Astrocyte of the cerebellum (primary cell): ENCODE measurements at regions not wholly inside any gene's neighbourhood (a gene's known extent, or its start where the extent isn't known, plus 50 kb on each side); places are given as distances from the start of the nearest gene placed in this dataset.

Source experiments
- DNase-seq: peaks from one replicate; pipeline ENCODE4 v3.0.0-alpha.2; 2011; ENCODE audit warnings: low read depth
- H3K4me3 ChIP-seq: 2 replicates; pipeline ENCODE4 v1.5.1; 2011; ENCODE audit warnings: mild to moderate bottlenecking, low read depth, low read length, moderate library complexity
- CTCF ChIP-seq: IDR thresholded peaks from 2 replicates; pipeline ENCODE4 v1.5.1; 2012; ENCODE audit warnings: low read length, low read depth, moderate library complexity, mild to moderate bottlenecking; ENCODE audit errors: missing control alignments
- in situ Hi-C: cut with HindIII; loops from 2 replicates; pipeline ENCODE4 v1.10.0; 2017; ENCODE audit warnings: low sequenced_read_pairs

GRCh38 chr18:64936671-64937070, 787.8 kb upstream of the LINC00305 start:
- H3K4me3 ChIP-seq, result no peak overlapping the region
- TF ChIP-seq CTCF, result no peak
- in situ Hi-C loops, result no loop called here
- DNase-seq, result no peak

GRCh38 chr18:64929036-64929435, 780.1 kb upstream of the LINC00305 start:
- TF ChIP-seq CTCF, result no peak
- DNase-seq, result no peak
- no peak overlapping the region for H3K4me3 ChIP-seq
- in situ Hi-C loops, result no loop called here

- TF ChIP-seq CTCF, result no peak
- in situ Hi-C loops, result no loop called here
- DNase-seq, result no peak
- H3K4me3 ChIP-seq, result no peak overlapping the region
Observed at GRCh38 chr18:64919971-64920570, 771.2 kb upstream of the LINC00305 start.

GRCh38 chr18:64918851-64919250, 770.0 kb upstream of the LINC00305 start:
- in situ Hi-C loops, result no loop called here
- H3K4me3 ChIP-seq, result no peak overlapping the region
- no peak for DNase-seq

GRCh38 chr18:64893349-64893748, 744.5 kb upstream of the LINC00305 start:
- TF ChIP-seq CTCF, result no peak
- no peak overlapping the region for H3K4me3 ChIP-seq
- DNase-seq, result no peak
- in situ Hi-C loops, result no loop called here

More at GRCh38 chr18:64918851-64919250, 770.0 kb upstream of the LINC00305 start:
- TF ChIP-seq CTCF, result no peak

GRCh38 chr18:64888956-64889355, 740.1 kb upstream of the LINC00305 start:
- TF ChIP-seq CTCF, result no peak
- DNase-seq, result no peak
- in situ Hi-C loops, result no loop called here
- no peak overlapping the region for H3K4me3 ChIP-seq
